ENCODE measurements at regions not wholly inside any gene's neighbourhood (a gene's known extent, or its start where the extent isn't known, plus 50 kb on each side); places are given as distances from the start of the nearest gene placed in this dataset.
A peak's percentile ranks its signal among the peaks of the same experiment; 100 is the strongest.

DNA sequence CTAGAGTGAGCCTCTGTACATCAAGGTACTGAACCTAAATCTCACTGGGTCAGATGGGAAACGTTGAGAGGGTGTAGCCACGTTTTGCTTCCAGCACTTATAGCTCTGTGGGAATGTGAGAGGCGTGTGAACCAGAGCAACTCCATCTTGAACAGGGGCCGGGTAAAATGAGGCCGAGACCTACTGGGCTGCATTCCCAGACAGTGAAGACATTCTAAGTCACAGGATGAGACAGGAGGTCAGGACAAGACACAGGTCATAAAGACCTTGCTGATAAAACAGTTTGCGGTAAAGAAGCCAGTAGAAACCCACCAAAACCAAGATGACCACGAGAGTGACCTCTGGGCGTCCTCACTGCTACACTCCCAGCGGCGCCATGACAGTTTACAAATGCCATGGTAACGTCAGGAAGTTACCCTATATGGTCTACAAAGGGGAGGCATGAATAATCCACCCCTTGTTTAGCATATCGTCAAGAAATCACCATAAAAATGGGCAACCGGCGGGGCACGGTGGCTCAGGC lies 63.4 kb upstream of the NCOR2 start:
- no peak overlapping the region for H3K23ac ChIP-seq (ENCODE audit: low read length)
- peak overlapping the region; percentile 48 for H3K27ac ChIP-seq (ENCODE audit: low read depth, low read length)
- H2BK5ac ChIP-seq (ENCODE audit: low read depth, low read length, poor library complexity), result peak overlapping the region; percentile 89
- no peak overlapping the region for H3K4me3 ChIP-seq (ENCODE audit: low read depth, low read length)
- H2BK120ac ChIP-seq (ENCODE audit: insufficient read depth, low read length, poor library complexity), result peak overlapping the region; percentile 96
- no CpG with 5 or more reads among the region's 15 CpGs for WGBS (ENCODE audit: extremely low coverage, insufficient coverage, insufficient read length)
- no peak overlapping the region for H4K12ac ChIP-seq (ENCODE audit: low read depth, low read length)
- H3K18ac ChIP-seq (ENCODE audit: low read length), result peak overlapping the region; percentile 93
- H3K14ac ChIP-seq (ENCODE audit: low read length), result peak overlapping the region; percentile 80
- peaks cover 4% of the 10 kb centered on the region for H3K79me2 ChIP-seq (ENCODE audit: control insufficient read depth, insufficient read depth, low read length, poor library complexity)
- H3K79me1 ChIP-seq (ENCODE audit: low read length), result peaks cover 27% of the 10 kb centered on the region
- H3K36me3 ChIP-seq (ENCODE audit: control insufficient read depth in 1 of 2, insufficient read depth in 2 of 2, low read length in 2 of 2), result no peaks in the 10 kb centered on the region
- H2AFZ ChIP-seq (ENCODE audit: insufficient read depth, low read length, poor library complexity), result no peak overlapping the region
- H3K4ac ChIP-seq (ENCODE audit: low read depth, low read length), result peak overlapping the region; percentile 65
- H4K8ac ChIP-seq (ENCODE audit: low read depth, low read length), result peak overlapping the region; percentile 81
- H3K27me3 ChIP-seq (ENCODE audit: insufficient read depth, low read length), result no peaks in the 10 kb centered on the region
- peak overlapping the region; percentile 99 for H2AK5ac ChIP-seq (ENCODE audit: low read length)
- H3K9ac ChIP-seq (ENCODE audit: low read length), result no peak overlapping the region
- H4K91ac ChIP-seq (ENCODE audit: low read depth, low read length), result peak overlapping the region; percentile 88
- DNase-seq, result peak in 1 of 2 donors; percentile 39
- no peaks in the 10 kb centered on the region for H3K9me3 ChIP-seq (ENCODE audit: insufficient read depth, low read depth, low read length)
- no peak overlapping the region for H3K4me2 ChIP-seq (ENCODE audit: low read length)
- peaks cover 34 to 36% of the 10 kb centered on the region in 2 experiments for H3K4me1 ChIP-seq (ENCODE audit: control insufficient read depth in 1 of 2, insufficient read depth in 2 of 2, low read length in 2 of 2)
- peak overlapping the region; percentile 99 for H2BK12ac ChIP-seq (ENCODE audit: low read length)

DNA sequence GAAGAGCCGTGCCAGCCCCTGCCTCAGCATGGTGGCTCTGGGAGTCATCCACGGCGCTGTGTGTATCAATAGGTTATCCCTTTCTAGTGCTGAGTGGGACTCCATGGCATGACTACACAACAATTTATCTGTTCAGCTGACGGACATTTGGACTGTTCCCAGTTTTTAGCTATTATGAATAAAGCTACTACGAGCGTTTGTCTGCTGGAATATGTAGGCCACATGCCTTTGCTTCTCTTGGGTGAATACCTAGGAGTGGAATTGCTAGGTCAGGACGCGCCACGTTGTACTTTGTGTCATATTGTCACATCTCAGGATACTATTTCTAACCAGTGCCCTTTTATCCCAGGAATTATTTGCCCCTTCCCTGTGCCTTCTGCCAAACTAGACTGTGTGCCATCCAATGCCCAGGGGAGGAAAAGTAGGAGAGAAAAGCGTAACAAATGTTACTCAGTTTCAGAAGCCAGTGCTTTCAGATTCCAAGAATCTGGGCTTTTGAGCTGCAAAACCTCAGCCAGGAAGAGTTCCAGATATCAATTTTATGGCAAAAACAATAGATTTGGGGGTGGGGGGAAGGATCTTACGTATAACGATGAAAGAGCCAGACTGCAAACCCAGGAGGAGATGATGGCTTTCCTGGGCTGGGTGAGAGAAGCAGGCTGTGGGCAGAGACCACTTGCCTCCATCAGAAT lies 62.5 kb upstream of the NCOR2 start:
- Histone ChIP-seq H3K27me3 (ENCODE audit: insufficient read depth, low read length) (no peaks in the 10 kb centered on the region), H3K4me2 (ENCODE audit: low read length) (no peak overlapping the region), H2BK120ac (ENCODE audit: insufficient read depth, low read length, poor library complexity) (peak overlapping the region; percentile 96), H3K14ac (ENCODE audit: low read length) (peak overlapping the region; percentile 80), H4K12ac (ENCODE audit: low read depth, low read length) (no peak overlapping the region), H3K79me1 (ENCODE audit: low read length) (peaks cover 28% of the 10 kb centered on the region), H4K8ac (ENCODE audit: low read depth, low read length) (peak overlapping the region; percentile 81), H2BK12ac (ENCODE audit: low read length) (peak overlapping the region; percentile 99), H3K4ac (ENCODE audit: low read depth, low read length) (peak overlapping the region; percentile 65), H3K18ac (ENCODE audit: low read length) (peak overlapping the region; percentile 93), H3K36me3 (ENCODE audit: control insufficient read depth in 1 of 2, insufficient read depth in 2 of 2, low read length in 2 of 2) (no peaks in the 10 kb centered on the region), H3K79me2 (ENCODE audit: control insufficient read depth, insufficient read depth, low read length, poor library complexity) (peaks cover 4% of the 10 kb centered on the region), H2AK5ac (ENCODE audit: low read length) (peak overlapping the region; percentile 99), H3K4me1 (ENCODE audit: control insufficient read depth in 1 of 2, insufficient read depth in 2 of 2, low read length in 2 of 2) (peaks cover 33 to 36% of the 10 kb centered on the region in 2 experiments), H3K27ac (ENCODE audit: low read depth, low read length) (peak overlapping the region; percentile 48), H3K9ac (ENCODE audit: low read length) (no peak overlapping the region), H3K9me3 (ENCODE audit: insufficient read depth, low read depth, low read length) (no peaks in the 10 kb centered on the region), H4K91ac (ENCODE audit: low read depth, low read length) (peak overlapping the region; percentile 88), H2AFZ (ENCODE audit: insufficient read depth, low read length, poor library complexity) (peak overlapping the region; percentile 37), H3K23ac (ENCODE audit: low read length) (no peak overlapping the region), H2BK5ac (ENCODE audit: low read depth, low read length, poor library complexity) (peak overlapping the region; percentile 89), H3K4me3 (ENCODE audit: low read depth, low read length) (no peak overlapping the region)
- no CpG with 5 or more reads among the region's 12 CpGs for WGBS (ENCODE audit: extremely low coverage, insufficient coverage, insufficient read length)
- DNase-seq, result no peak

DNA sequence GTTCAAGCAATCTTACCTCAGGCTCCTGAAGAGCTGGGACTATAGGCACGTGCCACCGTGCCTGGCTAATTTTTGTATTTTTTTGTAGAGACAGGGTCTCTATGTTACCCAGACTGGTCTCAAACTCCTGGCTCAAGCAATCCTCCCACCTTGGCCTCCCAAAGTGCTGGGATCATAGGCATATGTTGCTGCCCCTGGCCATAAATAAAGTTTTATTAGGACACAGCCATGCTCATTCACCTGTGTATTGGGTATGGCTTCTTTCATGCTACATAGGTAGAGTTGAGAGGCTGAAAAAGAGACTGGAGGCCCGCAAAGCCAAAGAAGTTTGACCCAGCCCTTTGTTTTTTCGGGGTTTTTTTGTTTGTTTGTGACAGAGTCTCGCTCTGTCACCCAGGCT lies 61.7 kb upstream of the NCOR2 start:
- WGBS (ENCODE audit: extremely low coverage, insufficient coverage, insufficient read length), result no CpG with 5 or more reads among the region's 5 CpGs
- no peaks in the 10 kb centered on the region for H3K27me3 ChIP-seq (ENCODE audit: insufficient read depth, low read length)

DNA sequence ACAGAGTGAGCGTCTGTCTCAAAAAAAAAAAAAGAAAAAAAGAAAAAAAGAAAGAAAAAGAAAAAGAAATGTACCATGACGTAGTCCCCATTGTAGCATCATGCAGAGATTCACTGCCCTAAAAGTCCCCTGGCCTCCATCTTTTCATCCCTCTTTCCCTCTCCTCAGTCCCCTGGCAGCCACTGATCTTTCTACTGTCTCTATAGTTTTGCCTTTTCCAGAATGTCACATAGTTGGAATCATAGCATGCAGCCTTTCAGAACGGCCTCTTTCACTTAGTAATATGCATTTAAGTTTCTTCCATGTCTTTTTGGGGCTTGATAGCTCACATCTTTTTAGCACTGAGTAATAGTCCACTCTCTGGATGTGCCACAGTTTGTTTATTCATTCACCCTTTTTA lies 60.5 kb upstream of the NCOR2 start:
- no peak overlapping the region for H3K27ac ChIP-seq (ENCODE audit: low read depth, low read length)
- no peak overlapping the region for H3K4me3 ChIP-seq (ENCODE audit: low read depth, low read length)
- H3K36me3 ChIP-seq (ENCODE audit: control insufficient read depth in 1 of 2, insufficient read depth in 2 of 2, low read length in 2 of 2), result no peaks in the 10 kb centered on the region
- H3K4ac ChIP-seq (ENCODE audit: low read depth, low read length), result no peak overlapping the region
- peaks cover 24% of the 10 kb centered on the region for H3K79me1 ChIP-seq (ENCODE audit: low read length)
- no peak overlapping the region for H3K14ac ChIP-seq (ENCODE audit: low read length)
- H3K23ac ChIP-seq (ENCODE audit: low read length), result no peak overlapping the region
- H2AK5ac ChIP-seq (ENCODE audit: low read length), result no peak overlapping the region
- H4K12ac ChIP-seq (ENCODE audit: low read depth, low read length), result no peak overlapping the region
- peaks cover 26 to 31% of the 10 kb centered on the region in 2 experiments for H3K4me1 ChIP-seq (ENCODE audit: control insufficient read depth in 1 of 2, insufficient read depth in 2 of 2, low read length in 2 of 2)
- H3K18ac ChIP-seq (ENCODE audit: low read length), result no peak overlapping the region
- no peak overlapping the region for H2BK5ac ChIP-seq (ENCODE audit: low read depth, low read length, poor library complexity)
- no peak overlapping the region for H2BK12ac ChIP-seq (ENCODE audit: low read length)
- no peak overlapping the region for H2BK120ac ChIP-seq (ENCODE audit: insufficient read depth, low read length, poor library complexity)
- no peak overlapping the region for H3K9ac ChIP-seq (ENCODE audit: low read length)
- H4K91ac ChIP-seq (ENCODE audit: low read depth, low read length), result no peak overlapping the region
- H4K8ac ChIP-seq (ENCODE audit: low read depth, low read length), result no peak overlapping the region
- H2AFZ ChIP-seq (ENCODE audit: insufficient read depth, low read length, poor library complexity), result no peak overlapping the region
- no CpG with 5 or more reads among the region's 3 CpGs for WGBS (ENCODE audit: extremely low coverage, insufficient coverage, insufficient read length)
- no peak for DNase-seq
- peaks cover 4% of the 10 kb centered on the region for H3K79me2 ChIP-seq (ENCODE audit: control insufficient read depth, insufficient read depth, low read length, poor library complexity)
- no peaks in the 10 kb centered on the region for H3K9me3 ChIP-seq (ENCODE audit: insufficient read depth, low read depth, low read length)
- H3K4me2 ChIP-seq (ENCODE audit: low read length), result no peak overlapping the region
- no peaks in the 10 kb centered on the region for H3K27me3 ChIP-seq (ENCODE audit: insufficient read depth, low read length)

More for the DNA sequence above, 61.7 kb upstream of the NCOR2 start:
- Histone ChIP-seq H2BK5ac (ENCODE audit: low read depth, low read length, poor library complexity) (no peak overlapping the region), H3K9me3 (ENCODE audit: insufficient read depth, low read depth, low read length) (no peaks in the 10 kb centered on the region), H3K36me3 (ENCODE audit: control insufficient read depth in 1 of 2, insufficient read depth in 2 of 2, low read length in 2 of 2) (no peaks in the 10 kb centered on the region), H2BK12ac (ENCODE audit: low read length) (no peak overlapping the region), H3K23ac (ENCODE audit: low read length) (no peak overlapping the region), H2AK5ac (ENCODE audit: low read length) (no peak overlapping the region), H4K91ac (ENCODE audit: low read depth, low read length) (no peak overlapping the region), H3K9ac (ENCODE audit: low read length) (no peak overlapping the region), H4K8ac (ENCODE audit: low read depth, low read length) (no peak overlapping the region), H3K4me2 (ENCODE audit: low read length) (no peak overlapping the region), H3K4ac (ENCODE audit: low read depth, low read length) (no peak overlapping the region), H3K27ac (ENCODE audit: low read depth, low read length) (no peak overlapping the region), H2BK120ac (ENCODE audit: insufficient read depth, low read length, poor library complexity) (no peak overlapping the region), H3K79me1 (ENCODE audit: low read length) (peaks cover 28% of the 10 kb centered on the region), H3K18ac (ENCODE audit: low read length) (no peak overlapping the region), H3K4me3 (ENCODE audit: low read depth, low read length) (no peak overlapping the region), H3K14ac (ENCODE audit: low read length) (no peak overlapping the region), H4K12ac (ENCODE audit: low read depth, low read length) (no peak overlapping the region), H3K4me1 (ENCODE audit: control insufficient read depth in 1 of 2, insufficient read depth in 2 of 2, low read length in 2 of 2) (peaks cover 33 to 36% of the 10 kb centered on the region in 2 experiments), H3K79me2 (ENCODE audit: control insufficient read depth, insufficient read depth, low read length, poor library complexity) (peaks cover 4% of the 10 kb centered on the region), H2AFZ (ENCODE audit: insufficient read depth, low read length, poor library complexity) (no peak overlapping the region)
- DNase-seq, result no peak

All from trophoblast cell (in vitro differentiated cells and primary cell).